C4-2B (cell line): ENCODE measurements at regions not wholly inside any gene's neighbourhood (a gene's known extent, or its start where the extent isn't known, plus 50 kb on each side); places are given as distances from the start of the nearest gene placed in this dataset.

Experiments
- ZFX ChIP-seq: fragments of 450-650 bp; IDR thresholded peaks from 2 replicates; pipeline ENCODE4 v1.6.1; 2017
- TF ChIP-seq, protein P1 (sequence below): fragments of 450-650 bp; conservative IDR thresholded peaks from 2 replicates; pipeline ENCODE4 v1.5.1; 2017; ENCODE audit warnings: mild to moderate bottlenecking

DNA sequence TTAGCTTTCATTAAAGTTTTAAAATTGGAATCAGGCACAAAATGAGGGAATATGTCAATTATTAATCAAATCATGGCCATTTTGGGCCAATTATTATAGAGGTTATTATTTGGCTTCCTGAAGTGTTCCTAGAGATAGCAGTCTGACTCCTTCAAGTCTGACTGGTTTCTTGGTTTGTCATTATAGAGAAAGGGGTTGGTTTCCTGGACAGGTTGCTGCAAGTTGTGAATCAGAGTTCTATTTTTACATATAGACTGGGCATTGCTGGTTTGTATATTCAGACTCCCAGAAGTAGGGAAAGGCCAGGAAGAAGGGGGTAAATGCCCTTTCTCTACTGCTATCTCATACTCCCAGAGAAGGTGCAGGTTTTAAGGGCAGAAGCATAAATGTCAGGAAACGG, 121.4 kb upstream of the CEP162 start:
- TF ChIP-seq, protein P1, sequence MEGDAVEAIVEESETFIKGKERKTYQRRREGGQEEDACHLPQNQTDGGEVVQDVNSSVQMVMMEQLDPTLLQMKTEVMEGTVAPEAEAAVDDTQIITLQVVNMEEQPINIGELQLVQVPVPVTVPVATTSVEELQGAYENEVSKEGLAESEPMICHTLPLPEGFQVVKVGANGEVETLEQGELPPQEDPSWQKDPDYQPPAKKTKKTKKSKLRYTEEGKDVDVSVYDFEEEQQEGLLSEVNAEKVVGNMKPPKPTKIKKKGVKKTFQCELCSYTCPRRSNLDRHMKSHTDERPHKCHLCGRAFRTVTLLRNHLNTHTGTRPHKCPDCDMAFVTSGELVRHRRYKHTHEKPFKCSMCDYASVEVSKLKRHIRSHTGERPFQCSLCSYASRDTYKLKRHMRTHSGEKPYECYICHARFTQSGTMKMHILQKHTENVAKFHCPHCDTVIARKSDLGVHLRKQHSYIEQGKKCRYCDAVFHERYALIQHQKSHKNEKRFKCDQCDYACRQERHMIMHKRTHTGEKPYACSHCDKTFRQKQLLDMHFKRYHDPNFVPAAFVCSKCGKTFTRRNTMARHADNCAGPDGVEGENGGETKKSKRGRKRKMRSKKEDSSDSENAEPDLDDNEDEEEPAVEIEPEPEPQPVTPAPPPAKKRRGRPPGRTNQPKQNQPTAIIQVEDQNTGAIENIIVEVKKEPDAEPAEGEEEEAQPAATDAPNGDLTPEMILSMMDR = no peak
- no peak for TF ChIP-seq ZFX
